Esophagus squamous epithelium (tissue), 5 donors: ENCODE measurements at regions not wholly inside any gene's neighbourhood (a gene's known extent, or its start where the extent isn't known, plus 50 kb on each side); places are given as distances from the start of the nearest gene placed in this dataset.

ENCODE experiments used
- DNase-seq: peaks from one replicate; lab custom pipeline; 2025; lab: John Stamatoyannopoulos, UW
- H3K27ac ChIP-seq, 4 donors: fragments of 200-600 bp; sonication (generic); one replicate each; pipeline ENCODE4 v1.5.1; 2016 to 2019; ENCODE audit warnings: mild to moderate bottlenecking in 1 of 4
- H3K27me3 ChIP-seq, 4 donors: fragments of 200-600 bp; sonication (generic); 1 replicate in 3 of 4; 2 replicates in 1 of 4; pipeline versions ENCODE4 v1.5.1 to v1.6.0; 2017 to 2021; ENCODE audit warnings: antibody characterized with exemption in 1 of 4
- H3K36me3 ChIP-seq, 3 donors: fragments of 200-600 bp; sonication (generic); one replicate each; pipeline ENCODE4 v1.5.1; 2016 to 2019
- H3K4me1 ChIP-seq, 3 donors: fragments of 200-600 bp; sonication (generic); one replicate each; pipeline ENCODE4 v1.5.1; 2017 to 2019
- H3K4me3 ChIP-seq, 4 donors: fragments of 200-600 bp; sonication (generic); 1 replicate in 3 of 4; 2 replicates in 1 of 4; pipeline ENCODE4 v1.5.1; 2016 to 2019; ENCODE audit warnings: mild to moderate bottlenecking in 2 of 4, moderate library complexity in 1 of 4
- H3K9me3 ChIP-seq, 3 donors: fragments of 200-600 bp; sonication (generic); one replicate each; pipeline ENCODE4 v1.5.1; 2016 to 2019
- POLR2A ChIP-seq, 4 donors: fragments of 450-650 bp; IDR thresholded peaks; one replicate each; pipeline ENCODE4 v1.6.1; 2017; ENCODE audit warnings: antibody characterized with exemption in 4 of 4, mild to moderate bottlenecking in 4 of 4, moderate library complexity in 3 of 4
- WGBS, 2 donors: methylation state at CpG; one replicate each; pipeline ENCODE4 v1.1.5; 2018; 5-methylcytosine and 5-hydroxymethylcytosine counted together
- intact Hi-C: fragments of 100-400 bp; cut with DNase I; formaldehyde crosslinking; loops from one replicate; pipeline ENCODE4 v1.15.0; 2022
- TF ChIP-seq, protein P1 (sequence below), 6 experiments: fragments of 450-650 bp in 4 of 6; fragments of 200-600 bp in 2 of 6; sonication (generic) in 2 of 6; IDR thresholded peaks; one replicate each; pipeline ENCODE4 v1.5.1; 2016 to 2019; ENCODE audit warnings: antibody characterized with exemption in 6 of 6, mild to moderate bottlenecking in 4 of 6, moderate library complexity in 4 of 6
- donor health status: DM: yes; HTN: yes; CAD: no.

DNA sequence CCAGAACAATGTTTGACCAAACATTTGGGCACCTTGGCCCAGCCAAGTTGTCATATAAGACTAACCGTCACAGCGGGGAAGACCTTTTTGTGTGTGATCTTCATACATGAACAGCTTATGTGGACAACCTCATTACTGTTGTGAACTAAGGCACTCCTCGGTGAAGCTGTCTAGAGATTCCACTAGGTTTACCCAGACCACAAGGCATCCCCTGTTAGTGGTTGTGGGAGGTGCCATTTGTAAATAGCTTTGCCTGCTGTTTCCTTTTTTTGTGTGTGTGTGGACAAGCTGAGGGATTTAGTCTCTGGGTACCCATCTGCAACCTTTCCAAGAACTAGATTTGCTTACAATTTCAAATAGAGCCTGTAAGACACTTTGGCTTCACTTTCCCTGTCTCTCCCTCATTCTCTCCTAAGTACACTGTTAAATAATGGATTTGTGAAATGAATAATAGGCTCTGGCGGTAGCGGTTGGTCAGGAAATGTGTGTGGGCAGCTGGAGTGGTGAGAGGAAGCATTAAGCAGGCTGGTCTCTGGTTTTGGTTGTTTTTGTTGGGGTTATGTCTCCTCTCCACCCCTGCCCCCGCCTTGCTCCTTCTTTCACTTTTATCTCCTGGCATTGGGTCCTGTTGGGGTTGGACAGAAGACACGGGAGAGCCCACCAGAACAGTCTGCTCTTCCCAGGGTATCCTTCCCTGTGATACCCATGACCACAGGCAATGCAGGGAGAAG, 727.6 kb downstream of the VRK1 start:
- no peak overlapping the region for H3K4me3 ChIP-seq
- intact Hi-C loops: no loop called here
- WGBS, 2 donors: 49 to 63% methylated on average over 7 of the region's 7 CpGs

DNA sequence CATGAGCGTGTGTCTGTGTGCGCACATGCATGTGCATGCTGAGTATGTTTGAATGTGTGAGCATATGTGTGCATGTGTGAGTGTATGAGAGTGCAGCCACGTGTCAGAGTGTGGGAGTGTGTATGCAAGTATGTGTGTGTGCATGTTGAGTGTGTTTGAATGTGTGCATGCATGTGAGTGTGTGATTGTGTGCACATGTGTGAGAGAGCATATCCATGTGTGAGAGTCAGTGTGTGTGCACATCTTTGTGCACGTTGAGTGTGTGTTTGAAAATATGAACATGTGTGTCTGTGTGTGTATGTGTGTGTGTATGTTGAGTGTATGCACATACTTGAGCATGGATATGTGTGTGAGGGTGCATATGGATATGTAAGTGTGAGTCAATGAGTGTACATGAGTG, 730.8 kb downstream of the VRK1 start:
- intact Hi-C loops: no loop called here
- H3K27me3 ChIP-seq: peaks cover 0 to 7% (median 0%) of the 10 kb centered on the region in 4 donors
- H3K4me1 ChIP-seq: no peaks in the 10 kb centered on the region
- WGBS, 2 donors: 76 to 82% methylated on average over 4 of the region's 4 CpGs
- TF ChIP-seq, protein P1, sequence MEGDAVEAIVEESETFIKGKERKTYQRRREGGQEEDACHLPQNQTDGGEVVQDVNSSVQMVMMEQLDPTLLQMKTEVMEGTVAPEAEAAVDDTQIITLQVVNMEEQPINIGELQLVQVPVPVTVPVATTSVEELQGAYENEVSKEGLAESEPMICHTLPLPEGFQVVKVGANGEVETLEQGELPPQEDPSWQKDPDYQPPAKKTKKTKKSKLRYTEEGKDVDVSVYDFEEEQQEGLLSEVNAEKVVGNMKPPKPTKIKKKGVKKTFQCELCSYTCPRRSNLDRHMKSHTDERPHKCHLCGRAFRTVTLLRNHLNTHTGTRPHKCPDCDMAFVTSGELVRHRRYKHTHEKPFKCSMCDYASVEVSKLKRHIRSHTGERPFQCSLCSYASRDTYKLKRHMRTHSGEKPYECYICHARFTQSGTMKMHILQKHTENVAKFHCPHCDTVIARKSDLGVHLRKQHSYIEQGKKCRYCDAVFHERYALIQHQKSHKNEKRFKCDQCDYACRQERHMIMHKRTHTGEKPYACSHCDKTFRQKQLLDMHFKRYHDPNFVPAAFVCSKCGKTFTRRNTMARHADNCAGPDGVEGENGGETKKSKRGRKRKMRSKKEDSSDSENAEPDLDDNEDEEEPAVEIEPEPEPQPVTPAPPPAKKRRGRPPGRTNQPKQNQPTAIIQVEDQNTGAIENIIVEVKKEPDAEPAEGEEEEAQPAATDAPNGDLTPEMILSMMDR (IDR thresholded peaks at IDR 0.05): no peak
- TF ChIP-seq POLR2A (IDR thresholded peaks at IDR 0.05): no peak
- no peak overlapping the region for H3K27ac ChIP-seq
- no peaks in the 10 kb centered on the region for H3K36me3 ChIP-seq
- DNase-seq: no peak
- no peak overlapping the region for H3K4me3 ChIP-seq
- no peaks in the 10 kb centered on the region for H3K9me3 ChIP-seq

More for the DNA sequence above, 727.6 kb downstream of the VRK1 start:
- Histone ChIP-seq H3K36me3 (no peaks in the 10 kb centered on the region), H3K27ac (no peak overlapping the region), H3K9me3 (no peaks in the 10 kb centered on the region), H3K4me1 (no peaks in the 10 kb centered on the region), H3K27me3 (peaks cover 0 to 3% (median 0%) of the 10 kb centered on the region in 4 donors)
- TF ChIP-seq POLR2A (IDR thresholded peaks at IDR 0.05): no peak
- TF ChIP-seq, protein P1 (IDR thresholded peaks at IDR 0.05): no peak
- DNase-seq: no peak

- TF ChIP-seq, protein P1 (IDR thresholded peaks at IDR 0.05): no peak
- TF ChIP-seq POLR2A (IDR thresholded peaks at IDR 0.05): no peak
- intact Hi-C loops: no loop called here
- 79% methylated on average over 1 of the region's 1 CpG; no CpG with 5 or more reads in 1 of the 2 donors for WGBS, 2 donors
These were observed 734.9 kb downstream of the VRK1 start for GRCh38 chr14:97532052-97532451.

DNA sequence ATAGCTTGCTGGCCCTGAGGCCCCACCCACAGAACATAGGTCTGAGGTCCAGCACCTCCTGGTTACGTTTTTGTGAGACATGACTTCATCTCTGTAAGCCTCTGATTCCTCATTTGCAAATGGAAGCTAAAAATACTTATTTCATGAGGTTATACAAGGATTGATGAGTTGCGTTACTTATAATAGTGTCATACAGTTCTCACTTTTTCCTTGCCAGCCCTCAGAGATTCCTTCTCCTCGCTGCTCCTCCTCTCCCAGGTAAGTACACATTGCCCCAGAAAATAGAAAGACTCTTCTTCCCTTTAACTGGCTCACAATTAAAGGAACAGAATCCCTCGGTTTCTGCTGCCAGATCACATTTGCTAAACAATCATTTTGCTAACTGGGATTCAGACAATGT, 739.2 kb downstream of the VRK1 start:
- H3K9me3 ChIP-seq: no peaks in the 10 kb centered on the region
- peaks cover 0 to 31% (median 0%) of the 10 kb centered on the region in 4 donors for H3K27me3 ChIP-seq
- DNase-seq: no peak
- TF ChIP-seq, protein P1 (IDR thresholded peaks at IDR 0.05): no peak
- no peak for TF ChIP-seq POLR2A (IDR thresholded peaks at IDR 0.05)
- intact Hi-C loops: no loop called here
- WGBS, 2 donors: 50 to 59% methylated on average over 4 of the region's 4 CpGs
- H3K4me1 ChIP-seq: no peaks in the 10 kb centered on the region
- no peak overlapping the region for H3K4me3 ChIP-seq
- H3K36me3 ChIP-seq: no peaks in the 10 kb centered on the region
- H3K27ac ChIP-seq: no peak overlapping the region

More at GRCh38 chr14:97532052-97532451, 734.9 kb downstream of the VRK1 start:
- no peak for DNase-seq
- no peak overlapping the region for H3K4me3 ChIP-seq
- H3K36me3 ChIP-seq: no peaks in the 10 kb centered on the region
- no peak overlapping the region for H3K27ac ChIP-seq
- H3K4me1 ChIP-seq: no peaks in the 10 kb centered on the region
- H3K9me3 ChIP-seq: no peaks in the 10 kb centered on the region
- peaks cover 0 to 35% (median 0%) of the 10 kb centered on the region in 4 donors for H3K27me3 ChIP-seq

- intact Hi-C loops: no loop called here
- Histone ChIP-seq H3K9me3 (no peaks in the 10 kb centered on the region), H3K4me1 (no peaks in the 10 kb centered on the region), H3K27ac (no peak overlapping the region), H3K27me3 (peaks cover 0 to 19% (median 0%) of the 10 kb centered on the region in 4 donors), H3K36me3 (no peaks in the 10 kb centered on the region), H3K4me3 (no peak overlapping the region)
- TF ChIP-seq POLR2A (IDR thresholded peaks at IDR 0.05): no peak
- TF ChIP-seq, protein P1 (IDR thresholded peaks at IDR 0.05): no peak
- no peak for DNase-seq
- WGBS, 2 donors: 77 to 81% methylated on average over 10 of the region's 10 CpGs
These were observed 741.7 kb downstream of the VRK1 start for GRCh38 chr14:97538749-97539410.
